GM12874 (cell line): ENCODE measurements at regions not wholly inside any gene's neighbourhood (a gene's known extent, or its start where the extent isn't known, plus 50 kb on each side); places are given as distances from the start of the nearest gene placed in this dataset.
A peak's percentile ranks its signal among the peaks of the same experiment; 100 is the strongest.

ENCODE experiments used
- CTCF ChIP-seq: IDR thresholded peaks from 2 replicates; pipeline ENCODE4 v1.5.1; 2011; ENCODE audit warnings: low read depth, mild to moderate bottlenecking, control low read depth, low read length, moderate library complexity; ENCODE audit not compliant: insufficient read depth

- TF ChIP-seq CTCF: no peak
Measured at GRCh38 chr1:194952171-194952570, 1656.1 kb downstream of the KCNT2 start.

- TF ChIP-seq CTCF: no peak
Measured at GRCh38 chr1:194950584-194950983, 1657.7 kb downstream of the KCNT2 start.

DNA sequence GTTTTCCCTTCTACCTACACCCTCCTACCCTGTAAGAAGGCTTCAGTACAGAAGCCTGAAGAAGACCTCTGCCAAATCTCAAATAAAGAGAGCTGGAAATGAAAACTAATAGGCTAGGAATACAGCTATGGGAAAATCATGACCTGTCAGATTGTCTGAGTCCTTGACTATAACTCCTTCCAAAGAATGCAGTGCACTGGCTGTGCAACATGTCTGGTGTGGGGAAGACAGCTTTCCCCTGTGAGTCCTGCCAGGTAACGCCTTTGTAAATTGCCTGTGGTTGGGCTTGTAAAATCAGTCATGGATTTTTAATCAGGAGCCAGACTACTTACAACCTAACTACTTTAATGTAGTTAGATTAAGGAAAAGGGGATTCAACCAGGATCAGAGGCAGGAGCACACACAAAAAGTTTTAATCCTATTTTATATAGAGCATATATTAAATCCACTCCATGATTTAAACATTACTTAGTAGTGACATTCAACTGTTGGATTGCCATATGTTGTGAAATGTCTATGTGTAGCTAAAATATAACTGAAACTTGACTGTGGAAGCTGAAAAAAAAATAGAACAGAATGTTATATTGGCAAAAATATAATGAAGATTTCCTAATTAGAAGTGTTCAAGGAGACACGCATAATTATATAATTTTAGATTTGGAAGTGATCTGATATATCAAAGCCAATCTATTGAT is 1667.8 kb downstream of the KCNT2 start:
- TF ChIP-seq CTCF: no peak

DNA sequence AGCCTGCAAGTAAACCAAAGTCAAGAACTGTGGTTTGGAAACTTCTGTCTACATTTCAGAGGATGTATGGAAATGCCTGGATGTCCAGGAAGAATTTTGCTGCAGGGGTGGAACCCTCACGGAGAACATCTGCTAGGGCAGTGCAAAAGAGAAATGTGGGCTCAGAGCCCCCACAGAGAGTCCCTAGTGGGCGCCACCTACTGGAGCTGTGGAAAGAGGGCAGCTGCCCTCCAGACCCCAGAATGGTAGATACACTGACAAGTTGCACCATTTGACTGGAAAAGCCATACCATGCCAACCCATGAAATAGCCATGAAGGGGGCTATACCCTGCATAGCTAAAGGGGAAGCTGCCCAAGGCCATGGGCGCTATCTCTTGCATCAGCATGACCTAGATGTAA is 1672.4 kb downstream of the KCNT2 start:
- TF ChIP-seq CTCF: peak; percentile 37

DNA sequence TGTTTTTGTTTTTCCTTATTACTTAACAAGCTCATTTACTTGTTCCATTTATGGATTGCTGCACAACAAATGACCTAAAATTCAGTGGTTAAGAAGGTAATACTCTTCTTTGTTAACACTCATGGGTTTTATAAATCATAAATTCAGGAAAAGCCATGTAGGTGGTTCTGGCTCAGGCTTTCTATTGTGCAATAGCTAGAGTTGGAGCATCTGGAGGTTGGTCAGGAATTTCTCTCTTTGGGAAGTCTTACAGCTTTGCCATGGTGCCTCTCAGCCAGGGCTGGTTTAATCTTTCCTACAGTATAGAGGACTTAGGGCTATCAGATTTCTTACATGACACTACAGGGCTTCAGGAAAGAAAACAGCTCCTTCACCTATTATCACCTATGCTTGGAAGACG is 1677.1 kb downstream of the KCNT2 start:
- TF ChIP-seq CTCF: no peak

GRCh38 chr1:194930132-194930531 is 1678.1 kb downstream of the KCNT2 start:
- no peak for TF ChIP-seq CTCF

DNA sequence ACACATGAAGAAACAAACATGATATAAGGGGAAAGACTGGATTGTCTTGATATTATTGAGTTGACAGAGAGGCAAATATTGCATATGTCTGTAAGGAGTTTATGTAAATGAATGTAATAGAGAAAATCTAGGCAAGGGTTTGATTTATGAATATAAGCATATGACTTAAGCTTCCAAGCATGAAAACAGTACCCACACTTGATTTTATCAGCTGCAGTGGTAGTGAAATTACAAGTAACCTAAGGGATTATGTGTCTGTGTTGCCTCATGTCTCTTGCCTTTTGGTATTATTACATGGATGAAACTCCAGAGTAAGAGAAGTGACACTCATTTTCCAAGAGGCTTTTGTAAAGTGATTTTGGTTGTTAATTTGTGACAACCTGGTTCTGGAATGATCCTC is 1678.9 kb downstream of the KCNT2 start:
- no peak for TF ChIP-seq CTCF

DNA sequence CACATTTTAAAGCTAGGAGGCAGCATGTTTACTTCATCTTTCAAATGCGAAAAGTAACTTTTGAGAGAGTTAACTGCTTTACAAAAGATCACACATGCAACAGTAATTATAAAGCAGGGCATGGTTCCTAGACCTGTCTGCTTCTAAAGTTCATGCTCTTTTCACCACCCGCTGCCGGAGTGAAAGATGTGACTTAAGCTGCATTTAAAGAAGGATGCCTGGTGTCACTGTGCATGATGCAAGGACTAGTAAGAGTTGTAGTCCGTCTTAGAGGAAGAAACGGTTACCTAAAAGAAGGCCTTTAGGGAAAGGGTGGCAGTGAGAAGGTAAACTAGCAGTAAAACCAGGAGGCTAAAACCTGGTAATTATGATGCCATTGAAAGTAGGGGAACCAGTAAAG is 1689.1 kb downstream of the KCNT2 start:
- TF ChIP-seq CTCF: no peak
